PC-9 (cell line): ENCODE measurements at regions not wholly inside any gene's neighbourhood (a gene's known extent, or its start where the extent isn't known, plus 50 kb on each side); places are given as distances from the start of the nearest gene placed in this dataset.

Experiments
- CTCF ChIP-seq: fragments of 200-600 bp; sonication (generic); conservative IDR thresholded peaks from 2 replicates; pipeline ENCODE4 v1.6.1; 2017; ENCODE audit warnings: mixed run types, antibody characterized with exemption, mild to moderate bottlenecking, moderate library complexity
- EZH2 ChIP-seq: fragments of 200-600 bp; sonication (generic); IDR thresholded peaks from 2 replicates; pipeline ENCODE4 v1.8.0; 2017; ENCODE audit warnings: antibody characterized with exemption, low read depth

GRCh38 chr7:109898-110556 lies 82.3 kb upstream of the FAM20C start:
- no peak for TF ChIP-seq CTCF
- TF ChIP-seq EZH2: no peak
